HEK293 (cell line): ENCODE measurements at regions not wholly inside any gene's neighbourhood (a gene's known extent, or its start where the extent isn't known, plus 50 kb on each side); places are given as distances from the start of the nearest gene placed in this dataset.

Source experiments
- CTCF ChIA-PET: fragments of 350-600 bp; formaldehyde crosslinking; extraction: SDS; loops from one replicate; lab custom pipeline; 2021; ENCODE audit warnings: antibody characterized with exemption; lab: Yijun Ruan, JAX
- POLR2A ChIA-PET: fragments of 300-600 bp; formaldehyde crosslinking; extraction: SDS; loops from one replicate; lab custom pipeline; 2020; ENCODE audit warnings: antibody characterized with exemption, inconsistent platforms; lab: Yijun Ruan, JAX
- H3K27ac ChIP-seq: fragments of 200-500 bp; sonication (Bioruptor generic); 2 replicates; pipeline ENCODE4 v1.5.1; 2014; ENCODE audit warnings: low read depth, low read length, control low read depth, inconsistent platforms; ENCODE audit errors: extremely low read depth
- H3K36me3 ChIP-seq, 2 experiments: fragments of 200-500 bp in 1 of 2; sonication (Bioruptor generic) in 1 of 2; 1 replicate in 1 of 2; 2 replicates in 1 of 2; pipeline ENCODE4 v1.5.1; 2014 to 2017; ENCODE audit warnings: inconsistent platforms in 2 of 2, low read length in 2 of 2; ENCODE audit not compliant: control insufficient read depth in 2 of 2, insufficient read depth in 1 of 2
- H3K4me1 ChIP-seq: fragments of 200-500 bp; sonication (Bioruptor generic); 2 replicates; pipeline ENCODE4 v1.5.1; 2014; ENCODE audit warnings: mild to moderate bottlenecking, low read length, inconsistent platforms; ENCODE audit not compliant: control insufficient read depth, insufficient read depth
- H3K4me3 ChIP-seq: 2 replicates; pipeline ENCODE4 v1.5.1; 2011; ENCODE audit warnings: low read depth, mild to moderate bottlenecking, control low read depth, low read length, moderate library complexity
- H3K9me3 ChIP-seq: fragments of 200-500 bp; sonication (Bioruptor generic); 2 replicates; pipeline ENCODE4 v1.5.1; 2014; ENCODE audit warnings: low read depth, low read length, inconsistent platforms; ENCODE audit not compliant: control insufficient read depth, insufficient read depth
- ATF2 ChIP-seq: fragments of 450-650 bp; formaldehyde crosslinking; IDR thresholded peaks from 2 replicates; pipeline ENCODE4 v1.5.1; 2016; ENCODE audit warnings: missing biosample characterization, missing genetic modification characterization, low read depth
- BCL11A ChIP-seq: fragments of 450-650 bp; formaldehyde crosslinking; IDR thresholded peaks from 2 replicates; pipeline ENCODE4 v1.5.1; 2016; ENCODE audit warnings: low read depth, missing biosample characterization, missing genetic modification characterization
- BCL6B ChIP-seq: fragments of 450-650 bp; formaldehyde crosslinking; IDR thresholded peaks from 2 replicates; pipeline ENCODE4 v1.5.1; 2017; ENCODE audit warnings: missing biosample characterization, missing genetic modification characterization
- GLIS2 ChIP-seq: fragments of 450-650 bp; formaldehyde crosslinking; IDR thresholded peaks from 2 replicates; pipeline ENCODE4 v1.5.1; 2016; ENCODE audit warnings: missing biosample characterization, missing genetic modification characterization
- KLF1 ChIP-seq: fragments of 450-650 bp; formaldehyde crosslinking; IDR thresholded peaks from 2 replicates; pipeline ENCODE4 v1.5.1; 2016; ENCODE audit warnings: missing biosample characterization, missing genetic modification characterization
- MEIS1 ChIP-seq: sonication (generic); formaldehyde crosslinking; IDR thresholded peaks from 2 replicates; pipeline ENCODE4 v1.8.1; 2022; ENCODE audit warnings: missing genetic modification reagents, mild to moderate bottlenecking, borderline replicate concordance
- PATZ1 ChIP-seq: fragments of 450-650 bp; formaldehyde crosslinking; IDR thresholded peaks from 2 replicates; pipeline ENCODE4 v1.5.1; 2016; ENCODE audit warnings: missing biosample characterization, missing genetic modification characterization
- REST ChIP-seq: fragments of 450-650 bp; formaldehyde crosslinking; IDR thresholded peaks from 2 replicates; pipeline ENCODE4 v1.5.1; 2016; ENCODE audit warnings: missing biosample characterization, missing genetic modification characterization
- ZBTB1 ChIP-seq: fragments of 450-650 bp; formaldehyde crosslinking; IDR thresholded peaks from 2 replicates; pipeline ENCODE4 v1.5.1; 2016; ENCODE audit warnings: missing biosample characterization, missing genetic modification characterization
- ZEB2 ChIP-seq: fragments of 450-650 bp; formaldehyde crosslinking; IDR thresholded peaks from 2 replicates; pipeline ENCODE4 v1.5.1; 2016; ENCODE audit warnings: missing biosample characterization, missing genetic modification characterization
- ZNF138 ChIP-seq: fragments of 450-650 bp; formaldehyde crosslinking; IDR thresholded peaks from 2 replicates; pipeline ENCODE4 v1.5.1; 2016; ENCODE audit warnings: missing biosample characterization, missing genetic modification characterization, borderline replicate concordance
- ZNF140 ChIP-seq: fragments of 450-650 bp; formaldehyde crosslinking; IDR thresholded peaks from 2 replicates; pipeline ENCODE4 v1.5.1; 2016; ENCODE audit warnings: missing biosample characterization, missing genetic modification characterization
- ZNF19 ChIP-seq: fragments of 450-650 bp; formaldehyde crosslinking; IDR thresholded peaks from 2 replicates; pipeline ENCODE4; 2016; ENCODE audit warnings: missing biosample characterization, missing genetic modification characterization, low read depth
- ZNF202 ChIP-seq: fragments of 450-650 bp; formaldehyde crosslinking; IDR thresholded peaks from 2 replicates; pipeline ENCODE4 v1.5.1; 2016; ENCODE audit warnings: missing biosample characterization, missing genetic modification characterization, borderline replicate concordance
- ZNF449 ChIP-seq: fragments of 450-650 bp; formaldehyde crosslinking; IDR thresholded peaks from 2 replicates; pipeline ENCODE4 v1.5.1; 2017; ENCODE audit warnings: missing biosample characterization, mild to moderate bottlenecking, missing genetic modification characterization, moderate library complexity
- ZNF488 ChIP-seq: fragments of 450-650 bp; formaldehyde crosslinking; IDR thresholded peaks from 2 replicates; pipeline ENCODE4 v1.5.1; 2016; ENCODE audit warnings: missing biosample characterization, missing genetic modification characterization
- ZNF529 ChIP-seq: fragments of 450-650 bp; formaldehyde crosslinking; IDR thresholded peaks from 2 replicates; pipeline ENCODE4 v1.5.1; 2017; ENCODE audit warnings: missing genetic modification characterization, missing biosample characterization; ENCODE audit not compliant: insufficient replicate concordance
- ZNF560 ChIP-seq: fragments of 450-650 bp; formaldehyde crosslinking; IDR thresholded peaks from 2 replicates; pipeline ENCODE4 v1.5.1; 2017; ENCODE audit warnings: missing biosample characterization, missing genetic modification characterization, borderline replicate concordance
- ZNF664 ChIP-seq: fragments of 450-650 bp; formaldehyde crosslinking; IDR thresholded peaks from 2 replicates; pipeline ENCODE4 v1.5.1; 2016; ENCODE audit warnings: missing biosample characterization, missing genetic modification characterization
- ZNF776 ChIP-seq: fragments of 450-650 bp; formaldehyde crosslinking; IDR thresholded peaks from 2 replicates; pipeline ENCODE4 v1.5.0; 2017; ENCODE audit warnings: missing biosample characterization, missing genetic modification characterization, borderline replicate concordance

GRCh38 chr19:32105527-32106310 is 239.7 kb upstream of the ZNF507 start (continued):
- TF ChIP-seq ZNF529 (tag by site-specific recombination) (no peak), ZNF19 (tag by site-specific recombination) (no peak), ZNF664 (no peak), MEIS1 (CRISPR knock-in tag) (no peak)
- TF ChIP-seq, all 188 proteins: peak for 0

- TF ChIP-seq ZEB2 (tag by site-specific recombination) (no peak), BCL11A (tag by site-specific recombination) (no peak), ATF2 (tag by site-specific recombination) (peak; percentile 73)
- ChIA-PET POLR2A (no interaction called here), CTCF (interaction anchor here (0.7 kb wide), 1 partner anchor 235 kb away, joined by 4 read pairs; no protein-coding TSS in a partner anchor)
- Histone ChIP-seq H3K36me3 (no peaks in the 10 kb centered on the region; a peak in 1 of 3 replicates), H3K9me3 (peaks cover 12% of the 10 kb centered on the region), H3K27ac (no peak overlapping the region), H3K4me3 (no peak overlapping the region), H3K4me1 (no peaks in the 10 kb centered on the region)
These were observed 223.2 kb upstream of the ZNF507 start for GRCh38 chr19:32122258-32122657.

- no peaks in the 10 kb centered on the region; a peak in 1 of 3 replicates for H3K36me3 ChIP-seq
- H3K4me1 ChIP-seq: no peaks in the 10 kb centered on the region
- CTCF ChIA-PET: interaction anchor here (0.6 kb wide), 1 partner anchor 19 kb away, joined by 3 read pairs; no protein-coding TSS in a partner anchor
- H3K4me3 ChIP-seq: no peak overlapping the region
- peaks cover 5% of the 10 kb centered on the region for H3K9me3 ChIP-seq
- H3K27ac ChIP-seq: no peak overlapping the region
- POLR2A ChIA-PET: no interaction called here
- TF ChIP-seq ZBTB1 (tag by site-specific recombination) (no peak), BCL6B (tag by site-specific recombination) (no peak), PATZ1 (tag by site-specific recombination) (no peak), ZNF776 (tag by site-specific recombination) (no peak), ZNF560 (no peak), ZNF140 (tag by site-specific recombination) (no peak), ZNF449 (tag by site-specific recombination) (no peak), GLIS2 (tag by site-specific recombination) (no peak), ZNF202 (tag by site-specific recombination) (no peak), REST (tag by site-specific recombination) (no peak), ZNF488 (tag by site-specific recombination) (no peak), KLF1 (no peak), ZNF138 (no peak)
These were observed 222.0 kb upstream of the ZNF507 start for GRCh38 chr19:32123355-32123940.
